Pancreas (tissue), 10 donors: ENCODE measurements at regions not wholly inside any gene's neighbourhood (a gene's known extent, or its start where the extent isn't known, plus 50 kb on each side); places are given as distances from the start of the nearest gene placed in this dataset.

Source experiments
- ATAC-seq, 4 donors: fragments of 200-7000 bp; cut with Tn5 transposase; one replicate each; pipeline versions ENCODE4 v1.8.0 to v1.9.1; 2020; ENCODE audit warnings: mild to moderate bottlenecking in 4 of 4, moderate library complexity in 4 of 4
- DNase-seq, 6 donors: peaks; one replicate each; pipeline ENCODE4 v3.0.0-alpha.2; 2020
- FAIRE-seq: peaks from 2 replicates; lab custom pipeline; 2012; peaks lifted over from hg19 to GRCh38; lab: Jason Lieb, UNC
- H3K27ac ChIP-seq, 4 donors: fragments of 200-600 bp; sonication (generic); 1 replicate in 3 of 4; 2 replicates in 1 of 4; pipeline versions ENCODE4 v1.5.0 to v1.8.0; 2020
- H3K27me3 ChIP-seq, 4 donors: fragments of 200-600 bp; one replicate each; pipeline ENCODE4 v1.8.0; 2021
- H3K36me3 ChIP-seq, 3 donors: fragments of 200-600 bp; sonication (generic) in 1 of 3; one replicate each; pipeline versions ENCODE4 v1.5.0 to v1.8.0; 2020 to 2021
- H3K4me1 ChIP-seq, 3 donors: fragments of 200-600 bp; one replicate each; pipeline ENCODE4 v1.8.0; 2021
- H3K4me3 ChIP-seq, 4 donors: fragments of 200-600 bp; sonication (generic) in 2 of 4; one replicate each; pipeline versions ENCODE4 v1.5.0 to v1.8.0; 2020 to 2021
- H3K9me3 ChIP-seq, 4 donors: fragments of 200-600 bp; one replicate each; pipeline ENCODE4 v1.8.0; 2021
- CTCF ChIP-seq, 4 donors: fragments of 200-600 bp; sonication (generic) in 3 of 4; IDR thresholded peaks; one replicate each; pipeline versions ENCODE4 v1.5.0 to v1.8.0; 2021; ENCODE audit warnings: antibody characterized with exemption in 4 of 4
- WGBS, 2 donors: extraction: QIAGEN DNeasy Blood & Tissue Kit; methylation state at CpG; one replicate each; pipeline ENCODE4 v1.1.7; 2013; 5-methylcytosine and 5-hydroxymethylcytosine counted together
- intact Hi-C, 3 donors: fragments of 100-400 bp; cut with DNase I; formaldehyde crosslinking; loops; one replicate each; pipeline versions ENCODE4 v1.11.1 to v1.14.2; 2022
- donor health status: healthy with polysubstance abuse.
- donor health status: DM: no; HTN: no; CAD: no; lungs with moderate emphysema.
- donor health status: DM: no; HTN: no; CAD: no.
- donor health status: control.
- donor health status: control.
- donor health status: Bipolar disorder and iron deficiency.
- donor health status: DM: yes; HTN: yes; CAD: no.
- donor health status: DM: no; HTN: no; CAD: no.
- donor health status: DM: no; HTN: no; CAD: no.
- donor health status: DM: yes; HTN: yes; CAD: no.

GRCh38 chrX:40184968-40185367, 87.2 kb upstream of the BCOR start:
- no peak for DNase-seq
- no peak overlapping the region for H3K27ac ChIP-seq
- FAIRE-seq: no peak
- ATAC-seq: no peak
- H3K4me1 ChIP-seq: no peaks in the 10 kb centered on the region
- no peaks in the 10 kb centered on the region for H3K9me3 ChIP-seq
- intact Hi-C loops: loop anchor here in 1 of 3 donors (10.0 kb wide), 1 partner anchor 670 kb away; no protein-coding TSS in a partner anchor
- no peaks in the 10 kb centered on the region for H3K36me3 ChIP-seq
- 88 to 89% methylated on average over 4 of the region's 4 CpGs for WGBS, 2 donors
- H3K4me3 ChIP-seq: no peak overlapping the region
- H3K27me3 ChIP-seq: peaks cover 0 to 7% (median 2%) of the 10 kb centered on the region in 4 donors
- TF ChIP-seq CTCF (IDR thresholded peaks at IDR 0.05): no peak

GRCh38 chrX:40182615-40183014, 84.9 kb upstream of the BCOR start:
- 63 to 72% methylated on average over 2 of the region's 2 CpGs for WGBS, 2 donors
- intact Hi-C loops: loop anchor here in 1 of 3 donors (10.0 kb wide), 1 partner anchor 668 kb away; no protein-coding TSS in a partner anchor
- no peaks in the 10 kb centered on the region for H3K36me3 ChIP-seq
- H3K9me3 ChIP-seq: no peaks in the 10 kb centered on the region
- H3K27me3 ChIP-seq: no peaks in the 10 kb centered on the region
- FAIRE-seq (no peak), DNase-seq (no peak), ATAC-seq (no peak)
- no peaks in the 10 kb centered on the region for H3K4me1 ChIP-seq
- no peak for TF ChIP-seq CTCF (IDR thresholded peaks at IDR 0.05)
- no peak overlapping the region for H3K4me3 ChIP-seq
- H3K27ac ChIP-seq: no peak overlapping the region

GRCh38 chrX:40182095-40182494, 84.3 kb upstream of the BCOR start:
- Histone ChIP-seq H3K27me3 (no peaks in the 10 kb centered on the region), H3K4me1 (no peaks in the 10 kb centered on the region), H3K27ac (no peak overlapping the region), H3K4me3 (no peak overlapping the region), H3K36me3 (no peaks in the 10 kb centered on the region), H3K9me3 (no peaks in the 10 kb centered on the region)
- TF ChIP-seq CTCF (IDR thresholded peaks at IDR 0.05): no peak
- intact Hi-C loops: loop anchor here in 1 of 3 donors (10.0 kb wide), 1 partner anchor 667 kb away; no protein-coding TSS in a partner anchor
- ATAC-seq (no peak), DNase-seq (no peak), FAIRE-seq (no peak)
- 76 to 87% methylated on average over 7 of the region's 7 CpGs for WGBS, 2 donors

DNA sequence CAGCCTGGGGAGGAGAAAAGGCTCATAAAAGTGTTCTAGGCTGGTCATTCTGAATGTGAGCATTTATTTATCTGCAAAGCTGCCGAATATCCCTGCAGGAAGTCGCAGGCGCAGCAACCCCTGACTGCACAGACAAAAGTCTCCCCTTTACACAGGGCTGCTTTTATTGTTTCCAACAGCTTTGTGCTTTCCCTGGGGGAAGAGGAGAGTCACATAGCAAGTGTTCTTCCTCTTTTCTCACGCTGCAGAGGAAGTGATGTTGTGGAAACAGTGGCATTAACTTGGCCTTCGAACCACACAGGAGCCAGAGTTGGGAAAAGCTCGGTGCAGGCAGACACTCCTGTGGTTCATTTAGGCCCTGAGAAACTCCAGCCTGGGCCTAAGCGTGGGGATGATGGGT, 81.5 kb upstream of the BCOR start:
- FAIRE-seq (no peak), ATAC-seq (no peak), DNase-seq (no peak)
- intact Hi-C loops: loop anchor here in 1 of 3 donors (10.0 kb wide), 1 partner anchor 74 kb away; no protein-coding TSS in a partner anchor
- no peak for TF ChIP-seq CTCF (IDR thresholded peaks at IDR 0.05)
- 76 to 84% methylated on average over 7 of the region's 7 CpGs for WGBS, 2 donors
- Histone ChIP-seq H3K9me3 (no peaks in the 10 kb centered on the region), H3K4me1 (no peaks in the 10 kb centered on the region), H3K4me3 (no peak overlapping the region), H3K36me3 (no peaks in the 10 kb centered on the region), H3K27ac (no peak overlapping the region), H3K27me3 (peaks cover 0 to 6% (median 0%) of the 10 kb centered on the region in 4 donors)

- no peak for TF ChIP-seq CTCF (IDR thresholded peaks at IDR 0.05)
- DNase-seq: no peak
- ATAC-seq: no peak
- no peak for FAIRE-seq
- Histone ChIP-seq H3K27ac (no peak overlapping the region), H3K4me1 (peaks cover 0 to 5% (median 0%) of the 10 kb centered on the region in 3 donors), H3K9me3 (no peaks in the 10 kb centered on the region), H3K27me3 (peaks cover 0 to 6% (median 0%) of the 10 kb centered on the region in 4 donors), H3K4me3 (no peak overlapping the region), H3K36me3 (no peaks in the 10 kb centered on the region)
- intact Hi-C loops: loop anchor here in 1 of 3 donors (10.0 kb wide), 1 partner anchor 73 kb away; no protein-coding TSS in a partner anchor
- WGBS, 2 donors: 71 to 75% methylated on average over 14 of the region's 14 CpGs
Observed at GRCh38 chrX:40177942-40178715, 80.4 kb upstream of the BCOR start.
